Kidney (tissue), 13 donors: ENCODE measurements at regions not wholly inside any gene's neighbourhood (a gene's known extent, or its start where the extent isn't known, plus 50 kb on each side); places are given as distances from the start of the nearest gene placed in this dataset.

Source experiments
- DNase-seq, 5 donors: peaks; one replicate each; pipeline ENCODE4 v3.0.0-alpha.2; 2013 to 2020
- FAIRE-seq: peaks from 2 replicates; lab custom pipeline; 2012; peaks lifted over from hg19 to GRCh38; lab: Jason Lieb, UNC
- H3K27ac ChIP-seq, 2 donors: one replicate each; pipeline ENCODE4 v1.7.0; 2013; ENCODE audit warnings: low read depth in 2 of 2, low read length in 2 of 2, inconsistent platforms in 1 of 2
- H3K27me3 ChIP-seq: one replicate; pipeline ENCODE4 v1.7.1; 2013; ENCODE audit warnings: low read length, inconsistent platforms; ENCODE audit not compliant: control insufficient read depth, insufficient read depth
- H3K36me3 ChIP-seq, 3 donors: one replicate each; pipeline versions ENCODE4 v1.7.0 to v1.7.1; 2013; ENCODE audit warnings: low read length in 3 of 3, control low read depth in 1 of 3, inconsistent platforms in 1 of 3; ENCODE audit not compliant: insufficient read depth in 3 of 3, control insufficient read depth in 2 of 3
- H3K4me1 ChIP-seq, 3 donors: one replicate each; pipeline versions ENCODE4 v1.7.0 to v1.7.1; 2013; ENCODE audit warnings: low read length in 3 of 3, inconsistent platforms in 1 of 3, low read depth in 1 of 3; ENCODE audit not compliant: control insufficient read depth in 2 of 3, insufficient read depth in 2 of 3
- H3K4me3 ChIP-seq, 3 donors: one replicate each; pipeline versions ENCODE4 v1.7.0 to v1.8.1; 2013; ENCODE audit warnings: low read length in 3 of 3, control low read depth in 1 of 3, inconsistent platforms in 1 of 3
- H3K9ac ChIP-seq, 3 donors: one replicate each; pipeline versions ENCODE4 v1.7.0 to v1.7.1; 2013; ENCODE audit warnings: low read length in 3 of 3, control low read depth in 1 of 3, inconsistent platforms in 1 of 3
- H3K9me3 ChIP-seq, 3 donors: one replicate each; pipeline versions ENCODE4 v1.7.0 to v1.7.1; 2013; ENCODE audit warnings: low read length in 3 of 3, control low read depth in 1 of 3, inconsistent platforms in 1 of 3; ENCODE audit not compliant: control insufficient read depth in 2 of 3, insufficient read depth in 1 of 3
- intact Hi-C: fragments of 100-400 bp; cut with DNase I; formaldehyde crosslinking; loops from one replicate; pipeline ENCODE4 v1.11.1; 2022
- TF ChIP-seq, protein P1 (sequence below): IDR thresholded peaks from 3 replicates; pipeline ENCODE4 v1.5.1; 2012; ENCODE audit warnings: mild to moderate bottlenecking, moderate library complexity, borderline replicate concordance; ENCODE audit not compliant: insufficient read depth; ENCODE audit errors: extremely low read depth
- donor health status: control.
- donor health status: control.
- donor health status: control.
- donor health status: control.
- donor health status: control.
- donor health status: DM: yes; HTN: yes; CAD: no.
- donor health status: Normal renal cell carcinoma (clear cell type).

GRCh38 chr11:127587511-127587910 lies 586.9 kb upstream of the KIRREL3 start:
- H3K27me3 ChIP-seq, result no peaks in the 10 kb centered on the region
- no peak overlapping the region for H3K9ac ChIP-seq
- intact Hi-C loops, result no loop called here
- no peak for FAIRE-seq
- no peaks in the 10 kb centered on the region for H3K9me3 ChIP-seq
- no peaks in the 10 kb centered on the region for H3K36me3 ChIP-seq
- DNase-seq, result no peak
- H3K27ac ChIP-seq, result no peak overlapping the region
- H3K4me3 ChIP-seq, result no peak overlapping the region
- no peaks in the 10 kb centered on the region for H3K4me1 ChIP-seq
- TF ChIP-seq, protein P1, sequence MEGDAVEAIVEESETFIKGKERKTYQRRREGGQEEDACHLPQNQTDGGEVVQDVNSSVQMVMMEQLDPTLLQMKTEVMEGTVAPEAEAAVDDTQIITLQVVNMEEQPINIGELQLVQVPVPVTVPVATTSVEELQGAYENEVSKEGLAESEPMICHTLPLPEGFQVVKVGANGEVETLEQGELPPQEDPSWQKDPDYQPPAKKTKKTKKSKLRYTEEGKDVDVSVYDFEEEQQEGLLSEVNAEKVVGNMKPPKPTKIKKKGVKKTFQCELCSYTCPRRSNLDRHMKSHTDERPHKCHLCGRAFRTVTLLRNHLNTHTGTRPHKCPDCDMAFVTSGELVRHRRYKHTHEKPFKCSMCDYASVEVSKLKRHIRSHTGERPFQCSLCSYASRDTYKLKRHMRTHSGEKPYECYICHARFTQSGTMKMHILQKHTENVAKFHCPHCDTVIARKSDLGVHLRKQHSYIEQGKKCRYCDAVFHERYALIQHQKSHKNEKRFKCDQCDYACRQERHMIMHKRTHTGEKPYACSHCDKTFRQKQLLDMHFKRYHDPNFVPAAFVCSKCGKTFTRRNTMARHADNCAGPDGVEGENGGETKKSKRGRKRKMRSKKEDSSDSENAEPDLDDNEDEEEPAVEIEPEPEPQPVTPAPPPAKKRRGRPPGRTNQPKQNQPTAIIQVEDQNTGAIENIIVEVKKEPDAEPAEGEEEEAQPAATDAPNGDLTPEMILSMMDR, result no peak

- intact Hi-C loops, result no loop called here
- no peak for FAIRE-seq
Measured at GRCh38 chr11:127576210-127576609, 575.6 kb upstream of the KIRREL3 start.

DNA sequence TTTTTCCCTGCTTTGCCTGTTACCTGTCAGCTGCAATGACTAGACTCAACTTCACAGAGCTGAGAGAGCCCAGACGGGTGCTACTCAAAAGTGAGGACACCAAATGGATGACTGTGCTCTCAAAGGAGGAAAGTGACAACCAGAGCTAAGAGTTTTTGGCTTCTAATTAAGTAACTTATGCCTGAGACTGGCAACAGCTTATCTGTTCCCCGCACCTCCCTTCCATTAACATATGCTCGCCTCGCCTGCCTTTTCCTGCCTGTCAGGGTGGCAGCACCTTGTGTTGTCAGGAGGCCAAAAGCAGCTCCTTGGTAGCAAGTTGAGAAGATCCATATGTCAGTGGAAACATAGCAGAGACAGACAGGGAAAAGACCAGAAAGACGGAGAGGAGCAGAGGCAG lies 573.9 kb upstream of the KIRREL3 start:
- intact Hi-C loops, result no loop called here
- TF ChIP-seq, protein P1, result no peak
- DNase-seq (no peak), FAIRE-seq (no peak)
- Histone ChIP-seq H3K27ac (no peak overlapping the region), H3K27me3 (no peaks in the 10 kb centered on the region), H3K4me1 (no peaks in the 10 kb centered on the region), H3K4me3 (no peak overlapping the region), H3K9ac (no peak overlapping the region), H3K36me3 (no peaks in the 10 kb centered on the region), H3K9me3 (no peaks in the 10 kb centered on the region)

More at GRCh38 chr11:127576210-127576609, 575.6 kb upstream of the KIRREL3 start:
- Histone ChIP-seq H3K27ac (no peak overlapping the region), H3K4me3 (no peak overlapping the region), H3K9me3 (no peaks in the 10 kb centered on the region), H3K9ac (no peak overlapping the region), H3K27me3 (no peaks in the 10 kb centered on the region), H3K36me3 (no peaks in the 10 kb centered on the region), H3K4me1 (no peaks in the 10 kb centered on the region)
- TF ChIP-seq, protein P1, result no peak
- DNase-seq, result no peak

DNA sequence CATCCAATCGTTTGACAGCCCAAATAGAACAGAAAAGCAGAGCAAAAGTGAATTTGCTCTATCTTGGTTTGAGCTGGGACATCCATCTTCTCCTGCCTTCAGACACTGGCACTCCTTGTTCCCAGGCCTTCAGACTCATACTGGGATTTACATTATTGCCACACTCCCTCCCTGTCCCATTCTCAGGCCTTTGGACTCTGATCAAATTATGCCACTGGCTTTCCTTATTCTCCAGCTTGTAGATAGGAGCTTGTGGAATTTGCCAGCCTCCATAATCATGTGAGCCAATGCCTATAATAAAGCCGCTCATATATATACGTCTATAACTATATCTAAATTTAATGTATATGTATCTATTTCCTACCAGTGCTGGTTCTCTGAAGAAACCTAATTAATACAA lies 568.3 kb upstream of the KIRREL3 start:
- Histone ChIP-seq H3K27ac (no peak overlapping the region), H3K4me1 (peaks cover 0 to 2% (median 0%) of the 10 kb centered on the region in 3 donors), H3K27me3 (no peaks in the 10 kb centered on the region), H3K9ac (no peak overlapping the region), H3K9me3 (no peaks in the 10 kb centered on the region), H3K4me3 (no peak overlapping the region), H3K36me3 (no peaks in the 10 kb centered on the region)
- intact Hi-C loops, result no loop called here
- TF ChIP-seq, protein P1, result no peak
- FAIRE-seq (no peak), DNase-seq (no peak)
